ENCODE measurements at regions not wholly inside any gene's neighbourhood (a gene's known extent, or its start where the extent isn't known, plus 50 kb on each side); places are given as distances from the start of the nearest gene placed in this dataset.

DNA sequence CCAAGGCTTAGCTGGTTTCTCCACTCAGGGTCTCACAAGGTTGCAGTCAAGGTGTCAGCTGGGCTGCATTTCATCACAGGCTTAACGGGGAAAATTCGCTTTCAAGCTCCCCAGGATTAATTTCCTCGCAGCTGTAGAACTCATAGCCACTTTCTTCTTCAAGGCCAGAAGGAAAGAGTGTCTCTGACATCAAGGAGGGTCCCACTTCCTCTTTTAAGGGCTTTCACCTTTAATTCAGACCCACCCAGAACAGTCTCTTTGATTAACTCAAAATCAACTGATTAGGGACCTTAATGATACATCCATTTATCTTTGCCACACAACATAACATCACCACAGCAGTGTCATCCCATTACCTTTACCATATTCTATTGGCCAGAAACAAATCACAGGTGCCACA, 183.3 kb upstream of the ARID1B start:
- DNase-seq (ENCODE audit: low spot score), result no peak
- H3K27me3 Mint-ChIP-seq (ENCODE audit: low read depth), result peaks cover 14% of the 10 kb centered on the region
- no peak overlapping the region for H3K27ac Mint-ChIP-seq (ENCODE audit: unreplicated experiment)
- H3K36me3 Mint-ChIP-seq (ENCODE audit: low read depth), result no peaks in the 10 kb centered on the region
- H3K9me3 Mint-ChIP-seq (ENCODE audit: low read depth), result no peaks in the 10 kb centered on the region
- no peak for TF ChIP-seq CTCF (IDR thresholded peaks at IDR 0.05)
- H3K4me1 Mint-ChIP-seq (ENCODE audit: low read depth), result peaks cover 16% of the 10 kb centered on the region
- H3K4me3 Mint-ChIP-seq (ENCODE audit: unreplicated experiment), result no peak overlapping the region

DNA sequence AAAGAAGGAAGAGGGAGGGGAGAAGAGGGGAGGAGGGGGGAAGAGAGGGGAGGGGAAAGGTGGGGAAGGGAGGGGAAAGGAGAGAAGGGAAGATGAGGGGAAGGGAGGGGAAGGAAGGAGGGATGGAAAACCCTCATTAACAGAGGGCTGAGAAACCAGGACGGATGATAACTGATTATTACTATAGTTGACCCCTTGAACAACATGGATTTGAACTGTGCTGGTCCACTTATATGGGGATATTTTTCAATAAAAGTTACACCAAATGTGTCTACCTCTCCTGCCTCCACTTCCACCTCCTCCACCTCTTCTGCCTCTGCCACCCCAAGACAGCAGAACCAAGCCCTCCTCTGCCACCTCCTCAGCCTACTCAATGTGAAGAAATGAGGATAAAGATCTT, 184.1 kb upstream of the ARID1B start:
- Mint-ChIP-seq H3K4me3 (ENCODE audit: unreplicated experiment) (no peak overlapping the region), H3K9me3 (ENCODE audit: low read depth) (no peaks in the 10 kb centered on the region), H3K27me3 (ENCODE audit: low read depth) (peaks cover 12% of the 10 kb centered on the region), H3K4me1 (ENCODE audit: low read depth) (peaks cover 20% of the 10 kb centered on the region), H3K27ac (ENCODE audit: unreplicated experiment) (no peak overlapping the region), H3K36me3 (ENCODE audit: low read depth) (no peaks in the 10 kb centered on the region)
- DNase-seq (ENCODE audit: low spot score), result no peak
- TF ChIP-seq CTCF (IDR thresholded peaks at IDR 0.05), result no peak

DNA sequence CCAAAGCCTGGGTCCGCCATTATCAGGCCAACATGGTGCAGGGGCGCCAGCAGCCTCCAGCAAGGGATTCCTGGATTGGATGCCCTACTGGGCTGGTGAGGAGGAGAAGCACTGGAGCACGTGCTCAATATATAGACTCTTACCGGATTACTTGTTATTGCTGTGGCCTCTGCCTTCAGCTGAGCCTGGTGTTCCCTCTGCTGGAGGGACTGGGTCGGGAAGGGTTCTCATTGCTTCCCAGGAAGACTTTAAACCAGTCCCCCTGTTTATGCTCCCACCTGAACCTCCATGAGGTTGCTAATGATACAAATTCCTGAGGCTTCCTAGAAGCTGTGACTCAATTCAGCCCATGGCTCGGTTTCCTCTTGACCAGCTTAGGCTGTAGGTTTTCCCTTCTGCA, 186.7 kb upstream of the ARID1B start:
- TF ChIP-seq CTCF (IDR thresholded peaks at IDR 0.05), result peak; percentile 15
- DNase-seq (ENCODE audit: low spot score), result no peak
- H3K4me1 Mint-ChIP-seq (ENCODE audit: low read depth), result peaks cover 28% of the 10 kb centered on the region
- peaks cover 9% of the 10 kb centered on the region for H3K27me3 Mint-ChIP-seq (ENCODE audit: low read depth)
- no peaks in the 10 kb centered on the region for H3K9me3 Mint-ChIP-seq (ENCODE audit: low read depth)
- H3K36me3 Mint-ChIP-seq (ENCODE audit: low read depth), result no peaks in the 10 kb centered on the region
- no peak overlapping the region for H3K27ac Mint-ChIP-seq (ENCODE audit: unreplicated experiment)
- H3K4me3 Mint-ChIP-seq (ENCODE audit: unreplicated experiment), result no peak overlapping the region

DNA sequence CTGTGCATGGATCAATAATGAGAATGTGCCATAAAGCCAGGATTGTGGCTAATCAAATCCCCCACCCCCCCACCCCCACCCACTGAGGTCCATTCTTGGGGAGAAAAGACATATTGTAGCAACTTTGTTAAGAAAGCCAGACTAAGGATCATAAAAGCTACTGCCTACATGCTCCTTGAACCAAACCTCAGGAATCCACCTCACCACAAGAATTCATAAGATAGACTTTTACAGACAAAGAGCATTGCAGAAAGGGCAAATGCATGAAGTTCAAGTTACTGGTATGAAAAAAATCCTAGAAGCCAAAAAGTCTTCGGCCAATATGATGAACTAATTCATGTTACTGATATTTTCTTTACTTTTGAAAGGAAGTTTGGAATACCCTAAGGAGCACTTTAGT, 187.9 kb upstream of the ARID1B start:
- H3K27me3 Mint-ChIP-seq (ENCODE audit: low read depth), result peaks cover 9% of the 10 kb centered on the region
- peaks cover 24% of the 10 kb centered on the region for H3K4me1 Mint-ChIP-seq (ENCODE audit: low read depth)
- TF ChIP-seq CTCF (IDR thresholded peaks at IDR 0.05), result no peak
- no peak overlapping the region for H3K4me3 Mint-ChIP-seq (ENCODE audit: unreplicated experiment)
- H3K27ac Mint-ChIP-seq (ENCODE audit: unreplicated experiment), result no peak overlapping the region
- peaks cover 1% of the 10 kb centered on the region for H3K36me3 Mint-ChIP-seq (ENCODE audit: low read depth)
- no peak for DNase-seq (ENCODE audit: low spot score)
- H3K9me3 Mint-ChIP-seq (ENCODE audit: low read depth), result no peaks in the 10 kb centered on the region

- Mint-ChIP-seq H3K27me3 (ENCODE audit: low read depth) (peaks cover 14% of the 10 kb centered on the region), H3K9me3 (ENCODE audit: low read depth) (no peaks in the 10 kb centered on the region), H3K4me3 (ENCODE audit: unreplicated experiment) (no peak overlapping the region), H3K36me3 (ENCODE audit: low read depth) (peaks cover 1% of the 10 kb centered on the region), H3K4me1 (ENCODE audit: low read depth) (peaks cover 24% of the 10 kb centered on the region), H3K27ac (ENCODE audit: unreplicated experiment) (peak overlapping the region; percentile 46)
- DNase-seq (ENCODE audit: low spot score), result no peak
- TF ChIP-seq CTCF (IDR thresholded peaks at IDR 0.05), result no peak
Measured at GRCh38 chr6:156587751-156588301, 189.4 kb upstream of the ARID1B start.
